ENCODE measurements at regions not wholly inside any gene's neighbourhood (a gene's known extent, or its start where the extent isn't known, plus 50 kb on each side); places are given as distances from the start of the nearest gene placed in this dataset.

- CTCF ChIA-PET: interaction anchor here (1.1 kb wide), 1 partner anchor 9 kb away, joined by 3 read pairs; no protein-coding TSS in a partner anchor
These were observed 105.3 kb upstream of the RTL1 start for GRCh38 chr14:101008631-101009336.

GRCh38 chr14:101009531-101009930 lies 106.0 kb upstream of the RTL1 start:
- CTCF ChIA-PET: no interaction called here
- no peak overlapping the region for H3K4me3 ChIP-seq (ENCODE audit: low read depth, low read length)
- no peak for DNase-seq (ENCODE audit: low read depth, low spot score)
- POLR2A ChIA-PET: no interaction called here
- TF ChIP-seq, protein P1, sequence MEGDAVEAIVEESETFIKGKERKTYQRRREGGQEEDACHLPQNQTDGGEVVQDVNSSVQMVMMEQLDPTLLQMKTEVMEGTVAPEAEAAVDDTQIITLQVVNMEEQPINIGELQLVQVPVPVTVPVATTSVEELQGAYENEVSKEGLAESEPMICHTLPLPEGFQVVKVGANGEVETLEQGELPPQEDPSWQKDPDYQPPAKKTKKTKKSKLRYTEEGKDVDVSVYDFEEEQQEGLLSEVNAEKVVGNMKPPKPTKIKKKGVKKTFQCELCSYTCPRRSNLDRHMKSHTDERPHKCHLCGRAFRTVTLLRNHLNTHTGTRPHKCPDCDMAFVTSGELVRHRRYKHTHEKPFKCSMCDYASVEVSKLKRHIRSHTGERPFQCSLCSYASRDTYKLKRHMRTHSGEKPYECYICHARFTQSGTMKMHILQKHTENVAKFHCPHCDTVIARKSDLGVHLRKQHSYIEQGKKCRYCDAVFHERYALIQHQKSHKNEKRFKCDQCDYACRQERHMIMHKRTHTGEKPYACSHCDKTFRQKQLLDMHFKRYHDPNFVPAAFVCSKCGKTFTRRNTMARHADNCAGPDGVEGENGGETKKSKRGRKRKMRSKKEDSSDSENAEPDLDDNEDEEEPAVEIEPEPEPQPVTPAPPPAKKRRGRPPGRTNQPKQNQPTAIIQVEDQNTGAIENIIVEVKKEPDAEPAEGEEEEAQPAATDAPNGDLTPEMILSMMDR (IDR thresholded peaks at IDR 0.05; ENCODE audit: insufficient read depth, low read length, missing control alignments): no peak

More at GRCh38 chr14:101008631-101009336, 105.3 kb upstream of the RTL1 start:
- POLR2A ChIA-PET: interaction anchor here (0.6 kb wide), 1 partner anchor 522 kb away, joined by 3 read pairs; no protein-coding TSS in a partner anchor
- DNase-seq (ENCODE audit: low read depth, low spot score): no peak
- no peak overlapping the region for H3K4me3 ChIP-seq (ENCODE audit: low read depth, low read length)
- TF ChIP-seq, protein P1 (IDR thresholded peaks at IDR 0.05; ENCODE audit: insufficient read depth, low read length, missing control alignments): no peak

DNA sequence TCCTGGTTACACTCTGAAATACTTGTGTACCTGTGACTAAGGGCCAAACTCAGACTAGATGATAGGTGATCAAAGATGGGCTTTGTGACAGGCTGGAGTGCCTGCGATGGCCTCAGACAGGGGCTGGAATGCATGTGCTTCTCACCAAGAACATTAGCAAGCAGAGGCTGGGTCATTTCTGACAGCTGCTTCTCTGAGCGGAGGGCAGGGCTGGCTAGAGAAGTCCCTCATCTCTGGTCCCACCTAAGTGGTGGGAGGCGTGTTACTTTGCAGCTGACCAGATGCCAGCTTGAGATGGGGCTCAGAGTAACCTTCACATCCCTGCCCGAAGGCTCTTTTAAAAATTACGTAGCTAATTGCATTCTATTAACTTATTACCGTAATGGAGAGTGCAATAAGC lies 106.8 kb upstream of the RTL1 start:
- POLR2A ChIA-PET: no interaction called here
- TF ChIP-seq, protein P1 (IDR thresholded peaks at IDR 0.05; ENCODE audit: insufficient read depth, low read length, missing control alignments): no peak
- no peak overlapping the region for H3K4me3 ChIP-seq (ENCODE audit: low read depth, low read length)
- DNase-seq (ENCODE audit: low read depth, low spot score): no peak
- CTCF ChIA-PET: interaction anchor here (1.2 kb wide), 1 partner anchor 225 kb away, joined by 3 read pairs; no protein-coding TSS in a partner anchor

GRCh38 chr14:101010835-101011234 lies 107.3 kb upstream of the RTL1 start:
- ChIA-PET CTCF (interaction anchor here (1.2 kb wide), 1 partner anchor 224 kb away, joined by 3 read pairs; no protein-coding TSS in a partner anchor), POLR2A (no interaction called here)
- TF ChIP-seq, protein P1 (IDR thresholded peaks at IDR 0.05; ENCODE audit: insufficient read depth, low read length, missing control alignments): no peak
- no peak for DNase-seq (ENCODE audit: low read depth, low spot score)
- no peak overlapping the region for H3K4me3 ChIP-seq (ENCODE audit: low read depth, low read length)

DNA sequence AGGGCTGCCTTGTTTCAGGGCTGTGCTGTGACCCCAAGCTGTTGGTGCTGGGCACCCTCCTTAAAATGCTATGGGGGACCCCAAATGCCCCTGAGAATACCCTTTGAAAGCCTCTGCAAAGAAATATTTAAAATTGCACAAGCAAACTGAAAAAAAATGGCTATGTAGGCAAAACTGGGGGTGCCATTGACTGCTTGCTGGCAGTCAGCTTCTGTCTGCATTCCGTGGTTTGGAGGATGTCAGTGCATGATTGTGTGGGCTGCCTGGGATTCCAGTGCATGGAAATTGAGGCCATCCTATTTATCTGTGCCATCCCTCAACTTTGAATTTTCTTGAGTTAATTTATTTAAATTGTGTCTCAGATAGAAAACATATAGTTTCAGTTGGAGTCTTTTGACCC lies 113.7 kb upstream of the RTL1 start:
- H3K4me3 ChIP-seq (ENCODE audit: low read depth, low read length): no peak overlapping the region
- ChIA-PET POLR2A (no interaction called here), CTCF (no interaction called here)
- TF ChIP-seq, protein P1 (IDR thresholded peaks at IDR 0.05; ENCODE audit: insufficient read depth, low read length, missing control alignments): no peak
- DNase-seq (ENCODE audit: low read depth, low spot score): no peak

- TF ChIP-seq, protein P1 (IDR thresholded peaks at IDR 0.05; ENCODE audit: insufficient read depth, low read length, missing control alignments): no peak
- no peak overlapping the region for H3K4me3 ChIP-seq (ENCODE audit: low read depth, low read length)
- POLR2A ChIA-PET: no interaction called here
- CTCF ChIA-PET: no interaction called here
- no peak for DNase-seq (ENCODE audit: low read depth, low spot score)
These were observed 114.5 kb upstream of the RTL1 start for GRCh38 chr14:101017806-101018560.

Data from AG04449 (cell line).